Neuronal stem cell (in vitro differentiated cells): ENCODE measurements at regions not wholly inside any gene's neighbourhood (a gene's known extent, or its start where the extent isn't known, plus 50 kb on each side); places are given as distances from the start of the nearest gene placed in this dataset.
A peak's percentile ranks its signal among the peaks of the same experiment; 100 is the strongest.

Experiments
- DNase-seq: peaks from one replicate; pipeline ENCODE4 v3.0.0-alpha.2; 2013; ENCODE audit warnings: low spot score
- H2AFZ ChIP-seq: one replicate; pipeline ENCODE4 v1.6.1; 2013; ENCODE audit warnings: mild to moderate bottlenecking, low read length, inconsistent platforms
- H2AK5ac ChIP-seq: 2 replicates; pipeline ENCODE4 v1.6.1; 2013; ENCODE audit warnings: low read depth, mild to moderate bottlenecking, inconsistent platforms, low read length, moderate library complexity, mixed read lengths
- H2BK120ac ChIP-seq: 2 replicates; pipeline ENCODE4 v1.6.1; 2013; ENCODE audit warnings: low read depth, mild to moderate bottlenecking, inconsistent platforms, low read length, moderate library complexity, mixed read lengths
- H2BK12ac ChIP-seq: one replicate; pipeline ENCODE4 v1.6.1; 2013; ENCODE audit warnings: low read length, inconsistent platforms
- H2BK15ac ChIP-seq: 2 replicates; pipeline ENCODE4 v1.6.1; 2013; ENCODE audit warnings: mild to moderate bottlenecking, low read length, inconsistent platforms, mixed read lengths
- H2BK5ac ChIP-seq: one replicate; pipeline ENCODE4 v1.6.1; 2013; ENCODE audit warnings: inconsistent platforms, mild to moderate bottlenecking, low read length, moderate library complexity
- H3K14ac ChIP-seq: one replicate; pipeline ENCODE4 v1.6.1; 2013; ENCODE audit warnings: low read length, inconsistent platforms
- H3K18ac ChIP-seq: 2 replicates; pipeline ENCODE4 v1.6.1; 2013; ENCODE audit warnings: low read length, inconsistent platforms
- H3K23ac ChIP-seq: 2 replicates; pipeline ENCODE4 v1.6.1; 2013; ENCODE audit warnings: low read depth, mild to moderate bottlenecking, mixed read lengths, low read length, inconsistent platforms; ENCODE audit not compliant: poor library complexity
- H3K27ac ChIP-seq: replicated peaks from 3 replicates; pipeline ENCODE4 v1.5.1; 2013; ENCODE audit warnings: low read length, inconsistent platforms
- H3K27me3 ChIP-seq, 3 experiments: 2 replicates each; pipeline ENCODE4 v1.6.1; 2013; ENCODE audit warnings: low read length in 3 of 3, mild to moderate bottlenecking in 2 of 3, inconsistent platforms in 1 of 3, low read depth in 1 of 3, mixed read lengths in 1 of 3, moderate library complexity in 1 of 3; ENCODE audit not compliant: control insufficient read depth in 3 of 3, insufficient read depth in 3 of 3
- H3K36me3 ChIP-seq, 2 donors: replicated peaks in 1 of 2; 2 replicates each; pipeline ENCODE4 v1.6.1; 2013; ENCODE audit warnings: low read length in 2 of 2; ENCODE audit not compliant: control insufficient read depth in 2 of 2, insufficient read depth in 2 of 2
- H3K4ac ChIP-seq: 2 replicates; pipeline ENCODE4 v1.6.1; 2013; ENCODE audit warnings: inconsistent platforms, mild to moderate bottlenecking, low read length, moderate library complexity
- H3K4me1 ChIP-seq, 2 donors: 1 replicate in 1 of 2; 2 replicates in 1 of 2; pipeline ENCODE4 v1.6.1; 2013; ENCODE audit warnings: low read length in 2 of 2, low read depth in 1 of 2; ENCODE audit not compliant: control insufficient read depth in 2 of 2, insufficient read depth in 1 of 2
- H3K4me2 ChIP-seq: one replicate; pipeline ENCODE4 v1.6.1; 2013; ENCODE audit warnings: mild to moderate bottlenecking, low read length, inconsistent platforms; ENCODE audit not compliant: insufficient read depth, poor library complexity, severe bottlenecking
- H3K4me3 ChIP-seq, 2 donors: 2 replicates each; pipeline ENCODE4 v1.5.1; 2013; ENCODE audit warnings: low read length in 2 of 2, mild to moderate bottlenecking in 2 of 2, inconsistent platforms in 1 of 2, moderate library complexity in 1 of 2
- H3K79me1 ChIP-seq: one replicate; pipeline ENCODE4 v1.6.1; 2013; ENCODE audit warnings: low read depth, mild to moderate bottlenecking, inconsistent platforms, low read length, moderate library complexity
- H3K9ac ChIP-seq: one replicate; pipeline ENCODE4 v1.6.1; 2013; ENCODE audit warnings: mild to moderate bottlenecking, low read depth, low read length, inconsistent platforms; ENCODE audit not compliant: poor library complexity
- H3K9me3 ChIP-seq, 2 donors: replicated peaks in 1 of 2; 2 replicates each; pipeline versions ENCODE3 to v1.6.1; 2013; ENCODE audit warnings: low read length in 2 of 2, mild to moderate bottlenecking in 2 of 2, inconsistent platforms in 1 of 2, low read depth in 1 of 2, mixed read lengths in 1 of 2, moderate library complexity in 1 of 2; ENCODE audit not compliant: control insufficient read depth in 2 of 2, insufficient read depth in 1 of 2
- H4K8ac ChIP-seq: one replicate; pipeline ENCODE4 v1.6.1; 2013; ENCODE audit warnings: low read depth, mild to moderate bottlenecking, inconsistent platforms, low read length, moderate library complexity
- H4K91ac ChIP-seq: one replicate; pipeline ENCODE4 v1.6.1; 2013; ENCODE audit warnings: low read length, low read depth, mild to moderate bottlenecking, inconsistent platforms; ENCODE audit not compliant: poor library complexity
- WGBS, 2 donors: extraction: QIAGEN DNeasy Blood & Tissue Kit; methylation state at CpG; one replicate each; pipeline ENCODE4 v1.1.7; 2013; ENCODE audit warnings: missing lambda C conversion rate in 2 of 2, mixed read lengths in 1 of 2; ENCODE audit not compliant: insufficient read length in 2 of 2, insufficient replicate concordance in 1 of 2; ENCODE audit errors: extremely low coverage in 2 of 2; 5-methylcytosine and 5-hydroxymethylcytosine counted together

GRCh38 chr17:6938637-6939036 is 57.2 kb upstream of the ALOX12 start:
- Histone ChIP-seq H2AK5ac (no peak overlapping the region), H3K36me3 (no peaks in the 10 kb centered on the region), H3K4me2 (no peak overlapping the region), H2BK12ac (no peak overlapping the region), H3K18ac (no peak overlapping the region), H3K27me3 (no peaks in the 10 kb centered on the region), H3K9ac (no peak overlapping the region), H3K4me3 (no peak overlapping the region), H3K27ac (no peak overlapping the region), H2BK15ac (no peak overlapping the region), H2AFZ (no peak overlapping the region), H2BK120ac (no peak overlapping the region), H4K91ac (no peak overlapping the region), H3K9me3 (no peaks in the 10 kb centered on the region), H3K79me1 (no peaks in the 10 kb centered on the region), H2BK5ac (no peak overlapping the region), H4K8ac (no peak overlapping the region), H3K14ac (no peak overlapping the region), H3K4ac (no peak overlapping the region), H3K23ac (no peak overlapping the region), H3K4me1 (peaks cover 0 to 2% of the 10 kb centered on the region in 2 donors)
- DNase-seq, result no peak
- no CpG with 5 or more reads among the region's 3 CpGs for WGBS, 2 donors

- Histone ChIP-seq H3K27me3 (no peaks in the 10 kb centered on the region), H2BK12ac (no peak overlapping the region)
These were observed 55.6 kb upstream of the ALOX12 start for GRCh38 chr17:6940186-6940649.

GRCh38 chr17:6941989-6942388 is 53.9 kb upstream of the ALOX12 start:
- no peak overlapping the region for H2BK5ac ChIP-seq
- no CpG with 5 or more reads among the region's 5 CpGs for WGBS, 2 donors

More at GRCh38 chr17:6940186-6940649, 55.6 kb upstream of the ALOX12 start:
- Histone ChIP-seq H2AK5ac (no peak overlapping the region), H2BK120ac (no peak overlapping the region), H3K27ac (no peak overlapping the region), H3K4me1 (peaks cover 0 to 2% of the 10 kb centered on the region in 2 donors), H3K23ac (no peak overlapping the region), H3K18ac (no peak overlapping the region), H2AFZ (peak overlapping the region; percentile 3), H2BK5ac (no peak overlapping the region), H3K9me3 (no peaks in the 10 kb centered on the region), H3K4ac (no peak overlapping the region), H3K79me1 (no peaks in the 10 kb centered on the region), H3K14ac (no peak overlapping the region), H4K8ac (no peak overlapping the region), H4K91ac (no peak overlapping the region), H3K36me3 (no peaks in the 10 kb centered on the region), H3K9ac (no peak overlapping the region), H3K4me3 (no peak overlapping the region), H2BK15ac (no peak overlapping the region), H3K4me2 (no peak overlapping the region)
- no peak for DNase-seq
- no CpG with 5 or more reads among the region's 7 CpGs for WGBS, 2 donors

GRCh38 chr17:6943406-6943805 is 52.4 kb upstream of the ALOX12 start:
- DNase-seq, result no peak
- Histone ChIP-seq H2AFZ (no peak overlapping the region), H2AK5ac (no peak overlapping the region), H3K9ac (no peak overlapping the region), H3K36me3 (no peaks in the 10 kb centered on the region), H3K27ac (no peak overlapping the region), H3K79me1 (no peaks in the 10 kb centered on the region), H3K14ac (no peak overlapping the region), H2BK15ac (no peak overlapping the region), H3K9me3 (no peaks in the 10 kb centered on the region), H3K4me3 (no peak overlapping the region), H3K4me2 (no peak overlapping the region), H4K91ac (no peak overlapping the region), H2BK120ac (no peak overlapping the region), H3K4ac (no peak overlapping the region), H4K8ac (no peak overlapping the region), H3K23ac (no peak overlapping the region), H3K4me1 (peaks cover 0 to 2% of the 10 kb centered on the region in 2 donors), H2BK12ac (no peak overlapping the region), H2BK5ac (no peak overlapping the region), H3K27me3 (no peaks in the 10 kb centered on the region), H3K18ac (no peak overlapping the region)
- WGBS, 2 donors, result no CpG with 5 or more reads among the region's 4 CpGs

More at GRCh38 chr17:6941989-6942388, 53.9 kb upstream of the ALOX12 start:
- Histone ChIP-seq H2BK12ac (no peak overlapping the region), H3K23ac (no peak overlapping the region), H3K4me3 (no peak overlapping the region), H3K9me3 (no peaks in the 10 kb centered on the region), H3K79me1 (no peaks in the 10 kb centered on the region), H2BK120ac (no peak overlapping the region), H3K14ac (no peak overlapping the region), H3K27me3 (no peaks in the 10 kb centered on the region), H3K9ac (no peak overlapping the region), H4K8ac (no peak overlapping the region), H4K91ac (no peak overlapping the region), H2BK15ac (no peak overlapping the region), H3K4me1 (peaks cover 0 to 2% of the 10 kb centered on the region in 2 donors), H3K4me2 (no peak overlapping the region), H3K27ac (no peak overlapping the region), H2AK5ac (no peak overlapping the region), H2AFZ (no peak overlapping the region), H3K4ac (no peak overlapping the region), H3K36me3 (no peaks in the 10 kb centered on the region), H3K18ac (no peak overlapping the region)
- no peak for DNase-seq
